ENCODE measurements at regions not wholly inside any gene's neighbourhood (a gene's known extent, or its start where the extent isn't known, plus 50 kb on each side); places are given as distances from the start of the nearest gene placed in this dataset.

DNA sequence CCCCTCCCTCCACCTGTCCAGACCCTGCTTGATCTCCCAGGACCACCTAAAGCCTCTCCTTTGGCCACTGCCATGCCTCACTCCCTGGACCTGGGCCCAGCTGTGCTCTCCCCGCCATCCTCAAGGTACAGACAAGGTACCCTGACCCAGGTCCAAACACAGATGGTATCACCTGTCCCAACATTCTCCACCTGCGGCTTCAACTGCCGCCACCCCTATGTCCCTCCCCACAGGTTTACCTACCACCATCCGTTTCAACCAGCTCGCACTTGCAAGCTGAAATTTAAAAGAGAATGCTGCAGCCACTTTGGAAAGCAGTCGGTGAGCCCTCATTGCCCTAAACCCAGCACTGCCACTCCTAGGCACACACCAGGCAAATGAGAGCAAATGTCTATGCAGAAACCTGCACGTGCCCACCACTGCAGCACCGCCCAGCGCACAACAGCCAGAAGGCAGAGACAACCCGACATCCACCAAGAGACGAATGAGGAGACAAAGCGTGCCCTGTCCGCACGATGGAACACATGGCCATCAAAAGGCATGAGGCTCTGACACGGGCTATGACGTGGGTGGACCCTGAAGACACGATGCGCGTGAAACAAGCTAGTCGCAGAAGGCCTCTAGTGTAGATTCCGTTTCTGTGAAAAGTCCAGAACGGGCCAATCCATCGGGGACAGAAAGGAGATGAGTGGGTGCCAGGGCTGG lies 71.0 kb downstream of the RFLNA start:
- no peak for TF ChIP-seq CTCF (IDR thresholded peaks at IDR 0.05)
- TF ChIP-seq POLR2A (IDR thresholded peaks at IDR 0.05): no peak
